DMS114 treated with DMSO at 0.1 percent for 48 hours (cell line): ENCODE measurements at regions not wholly inside any gene's neighbourhood (a gene's known extent, or its start where the extent isn't known, plus 50 kb on each side); places are given as distances from the start of the nearest gene placed in this dataset.
"Not testable (repeated sequence)": the region's sequence is repeated elsewhere in the genome, so short reads cannot be mapped to it uniquely, and the experiment has no call there.

Experiments used
- DNase-seq: peaks from one replicate; lab custom pipeline; 2025; ENCODE audit not compliant: unreplicated experiment; lab: John Stamatoyannopoulos, UW

DNA sequence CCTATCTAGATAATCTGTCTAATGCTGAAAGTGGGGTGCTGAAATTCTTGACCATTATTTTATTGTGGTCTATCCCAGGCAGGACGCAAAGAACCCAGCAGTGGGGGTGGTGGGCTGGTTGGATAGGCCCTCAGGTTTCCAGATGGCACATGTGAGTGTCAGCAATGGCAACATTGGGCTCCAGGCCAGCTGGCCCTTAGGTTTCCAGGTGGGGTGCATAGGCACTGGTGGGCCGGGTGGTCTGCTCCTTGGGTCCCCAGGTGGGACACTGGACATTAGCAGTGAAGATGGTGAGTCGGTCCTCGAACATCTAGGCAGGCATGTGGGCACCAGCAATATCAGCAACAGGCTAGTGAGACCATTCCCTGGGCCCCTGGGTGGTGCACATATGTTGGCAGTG lies 680.3 kb upstream of the ACVR2A start:
- DNase-seq = no peak

DNA sequence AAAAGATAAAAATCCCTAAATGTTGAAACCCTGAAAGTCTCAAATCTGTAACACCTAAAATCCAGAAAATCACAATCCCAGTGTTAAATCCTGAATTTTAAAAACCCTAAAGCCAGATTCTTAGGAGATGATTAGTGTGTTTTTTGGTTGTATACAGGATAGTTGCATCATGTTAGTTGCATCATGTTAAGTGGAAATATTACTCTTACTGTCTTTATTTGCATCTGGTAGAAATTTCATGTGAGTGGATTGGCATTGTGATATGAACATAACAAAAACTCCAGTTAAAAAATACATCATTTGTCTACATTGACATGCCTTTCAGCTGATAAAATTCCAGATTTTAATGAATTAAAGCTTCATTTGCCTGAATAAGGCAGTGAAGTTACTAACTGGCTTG lies 683.1 kb upstream of the ACVR2A start:
- DNase-seq = no peak

DNA sequence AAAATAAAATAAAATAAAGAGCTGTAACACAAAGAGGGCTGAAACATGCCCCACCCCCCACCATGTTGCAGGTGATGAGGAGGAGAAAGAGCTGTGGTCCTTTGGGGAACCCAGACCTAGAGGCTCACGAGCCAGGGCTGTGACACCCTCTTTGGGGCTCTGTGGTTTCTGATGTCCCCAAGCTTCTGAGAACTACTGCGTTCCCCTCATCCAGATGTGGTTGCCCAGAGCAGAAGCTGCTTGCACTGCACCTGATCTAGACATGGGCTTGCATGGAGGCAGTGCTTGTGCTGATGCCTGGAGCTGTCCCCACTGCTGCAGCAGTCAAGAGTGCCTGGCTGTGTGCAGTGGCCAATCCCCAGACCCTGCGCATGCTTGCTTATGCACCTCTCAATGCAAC lies 687.9 kb upstream of the ACVR2A start:
- DNase-seq = no peak

DNA sequence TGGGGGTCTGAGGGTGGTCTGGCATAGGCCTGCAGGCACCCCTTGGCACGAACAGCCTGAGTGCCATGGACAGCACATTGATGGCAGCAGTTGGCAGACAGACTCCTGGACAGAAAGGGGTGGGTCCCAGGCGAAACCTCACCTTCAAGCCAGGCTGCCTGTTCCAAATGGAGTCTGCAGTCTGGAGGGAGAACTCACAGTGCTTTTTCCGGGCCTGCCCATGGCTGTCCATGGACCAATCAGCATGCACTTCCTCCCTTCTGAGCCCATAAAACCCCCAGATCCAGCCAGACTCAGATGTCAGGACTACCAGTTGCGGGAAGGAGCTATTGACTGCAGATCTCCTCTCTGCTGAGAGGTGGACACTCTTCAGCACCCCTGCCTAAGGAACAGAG lies 694.6 kb upstream of the ACVR2A start:
- DNase-seq = no peak

- no peak for DNase-seq
Measured at GRCh38 chr2:147149575-147150240, 695.1 kb upstream of the ACVR2A start.

GRCh38 chr2:147147802-147148201 lies 697.0 kb upstream of the ACVR2A start:
- no peak for DNase-seq

- no peak for DNase-seq
Measured at GRCh38 chr2:147141930-147142329, 702.9 kb upstream of the ACVR2A start.

DNA sequence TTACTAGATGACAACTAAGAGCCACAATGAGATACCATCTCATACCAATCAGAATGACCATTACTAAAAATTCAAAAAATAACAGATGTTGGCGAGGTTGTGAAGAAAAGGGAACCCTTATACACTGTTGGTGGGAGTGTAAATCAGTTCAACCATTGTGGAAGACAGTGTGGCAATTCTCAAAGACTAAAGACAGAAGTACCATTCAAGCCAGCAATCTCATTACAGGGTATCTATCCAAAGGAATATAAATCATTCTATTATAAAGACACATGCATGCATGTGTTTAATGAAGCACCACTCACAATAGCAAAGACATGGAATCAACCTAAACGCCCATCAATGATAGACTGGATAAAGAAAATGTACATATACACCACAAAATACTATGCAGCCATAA lies 705.1 kb upstream of the ACVR2A start:
- not testable (repeated sequence) for DNase-seq

GRCh38 chr2:147137711-147138110 lies 707.1 kb upstream of the ACVR2A start:
- no peak for DNase-seq

DNA sequence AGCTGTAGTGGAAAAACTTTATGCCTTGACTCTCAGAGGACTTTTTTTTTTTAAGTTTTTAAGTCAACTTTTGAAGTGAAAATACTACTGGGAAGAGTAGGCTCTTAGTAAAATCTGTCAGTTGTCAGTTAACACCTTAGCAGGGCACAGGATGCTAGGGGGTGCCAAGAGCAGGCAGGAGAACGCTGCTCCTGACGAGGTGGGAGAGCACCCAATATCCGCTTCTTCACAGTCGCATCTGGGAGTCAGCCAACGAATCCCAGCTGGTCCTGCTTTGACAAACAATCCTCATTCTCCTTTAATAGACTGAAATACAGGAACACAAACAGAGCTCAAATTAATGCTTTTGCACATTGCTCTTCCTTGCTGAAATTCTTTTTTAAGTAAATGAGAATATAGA lies 709.5 kb upstream of the ACVR2A start:
- DNase-seq = no peak

DNA sequence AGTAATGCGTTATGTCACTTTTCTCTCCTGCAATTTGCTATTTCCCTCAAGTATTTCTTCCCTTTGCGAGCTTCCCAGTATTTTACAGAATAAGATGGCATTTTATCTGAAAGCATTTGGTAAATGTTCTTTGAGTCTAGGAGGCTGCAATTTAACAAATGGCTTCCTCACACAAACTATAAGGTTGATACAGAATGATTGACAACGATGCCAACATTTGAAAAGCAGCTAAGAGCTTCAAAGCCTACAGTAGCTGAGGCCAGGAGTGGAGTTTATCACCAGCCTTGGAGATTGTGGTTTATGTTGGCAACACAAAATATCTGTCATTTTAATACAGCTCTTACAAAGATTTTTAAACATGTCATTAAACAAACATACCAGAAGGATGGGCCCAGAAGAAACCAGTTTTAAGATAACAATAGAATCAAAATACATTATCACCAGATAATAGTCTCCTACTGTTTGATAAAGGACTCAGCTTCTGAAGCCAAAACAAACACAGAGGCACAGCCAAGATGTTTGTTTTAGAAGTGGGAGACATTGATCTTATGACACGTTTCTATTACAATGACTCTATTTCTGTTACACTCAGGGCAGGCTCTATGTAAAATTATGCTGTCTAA lies 711.4 kb upstream of the ACVR2A start:
- DNase-seq = no peak

GRCh38 chr2:147125145-147125544 lies 719.7 kb upstream of the ACVR2A start:
- no peak for DNase-seq

GRCh38 chr2:147122944-147123343 lies 721.9 kb upstream of the ACVR2A start:
- no peak for DNase-seq

- DNase-seq = no peak
Measured at GRCh38 chr2:147110962-147111361, 733.9 kb upstream of the ACVR2A start.

DNA sequence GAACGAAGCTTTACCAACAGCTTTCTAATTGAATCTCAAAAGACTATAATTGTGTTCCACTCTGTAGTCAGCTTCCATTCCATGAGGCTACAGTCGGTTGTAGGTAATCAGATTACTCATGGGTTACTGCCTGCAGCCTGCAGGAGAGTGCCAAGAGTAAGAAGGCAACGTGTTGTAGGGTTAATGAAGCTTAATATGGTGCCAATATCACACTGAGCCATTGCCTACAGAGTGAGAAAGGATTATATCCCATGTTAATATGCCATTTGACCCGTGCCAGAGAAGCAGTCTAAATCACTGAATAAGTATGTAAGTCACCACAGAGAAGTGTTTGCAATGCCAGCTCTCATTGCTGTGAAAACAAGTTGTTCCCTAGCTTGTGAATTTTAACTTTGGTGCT lies 734.5 kb upstream of the ACVR2A start:
- DNase-seq = no peak

- no peak for DNase-seq
Measured at GRCh38 chr2:147109291-147109690, 735.5 kb upstream of the ACVR2A start.

- no peak for DNase-seq
Measured at GRCh38 chr2:147108548-147108947, 736.3 kb upstream of the ACVR2A start.

DNA sequence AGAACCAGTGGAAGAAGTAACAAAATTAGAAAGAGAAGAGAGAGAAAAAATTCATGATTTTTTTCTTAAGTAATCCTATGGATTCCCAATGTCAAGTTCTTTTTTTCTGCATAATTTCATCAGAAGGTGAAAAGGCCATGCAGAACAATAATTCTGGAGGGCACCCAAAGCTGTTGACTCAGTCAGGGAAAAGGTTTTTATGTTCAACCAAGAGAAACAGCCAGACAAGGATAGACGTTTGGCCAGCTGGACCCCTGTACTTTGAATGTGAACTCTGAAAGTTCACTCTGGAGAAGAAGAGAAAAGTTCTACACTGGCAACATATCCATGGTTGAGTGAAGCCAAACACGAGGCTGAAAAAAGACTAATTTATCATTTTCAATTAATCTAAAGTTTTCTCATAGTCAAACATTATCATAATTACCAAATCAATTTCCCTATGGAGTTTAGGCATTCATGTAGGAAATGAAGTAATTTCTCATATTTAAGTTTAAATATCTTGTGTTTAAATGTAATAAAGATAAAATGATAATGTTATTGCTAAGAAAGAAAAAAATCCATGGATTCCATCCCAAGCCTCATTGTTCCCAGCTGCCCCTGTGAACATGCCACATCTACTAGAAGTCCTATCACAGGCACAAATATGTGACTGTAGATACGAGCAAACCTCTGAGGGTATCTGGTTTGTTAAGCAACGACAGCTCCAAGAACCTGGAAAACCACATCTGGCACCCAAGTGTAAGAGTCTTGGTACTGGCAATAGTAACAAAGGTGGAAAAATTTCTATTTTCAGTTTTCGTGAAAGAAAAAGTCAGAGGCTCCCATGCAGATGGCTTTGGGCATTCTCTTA lies 742.7 kb upstream of the ACVR2A start:
- DNase-seq = no peak

- DNase-seq = no peak
Measured at GRCh38 chr2:147100406-147101035, 744.3 kb upstream of the ACVR2A start.

DNA sequence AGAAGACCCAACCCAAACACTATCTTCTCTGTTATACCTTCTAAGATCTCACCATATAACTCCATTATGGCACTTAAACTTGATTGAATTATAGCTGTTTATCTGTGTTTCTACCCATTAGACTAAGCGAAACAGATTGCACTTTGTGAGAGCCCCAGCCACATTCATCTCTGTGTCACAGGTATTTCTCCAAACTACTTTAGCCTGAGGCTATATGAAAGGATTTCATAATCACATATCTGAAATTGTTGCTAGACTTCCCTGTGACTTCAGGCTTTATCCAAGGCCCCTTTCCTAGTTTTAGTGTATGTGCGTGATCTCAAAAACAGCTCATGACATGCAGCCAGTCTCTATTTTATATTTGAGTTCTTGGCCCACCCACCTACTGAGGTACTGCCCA lies 745.0 kb upstream of the ACVR2A start:
- no peak for DNase-seq

DNA sequence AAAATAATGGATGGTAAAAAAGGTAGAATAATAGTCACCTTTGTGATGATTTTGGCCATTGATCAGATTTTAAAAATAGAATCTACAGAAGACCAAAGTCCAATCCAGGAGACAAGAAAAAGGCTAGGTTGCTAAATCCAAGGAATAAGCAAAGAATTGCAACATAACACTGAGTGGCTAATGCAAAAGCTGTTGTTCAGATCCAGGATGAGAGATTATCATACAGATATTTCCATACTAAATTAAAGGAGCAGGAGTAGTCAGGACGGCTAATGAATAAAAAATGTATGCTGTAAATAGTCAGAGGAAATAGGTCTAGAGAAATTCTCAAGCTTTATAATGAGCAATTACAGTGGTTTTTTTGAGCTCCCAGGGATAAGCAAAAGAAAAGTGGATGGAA lies 745.9 kb upstream of the ACVR2A start:
- DNase-seq = no peak

GRCh38 chr2:147097747-147098146 lies 747.1 kb upstream of the ACVR2A start:
- no peak for DNase-seq
